Thyroid gland (tissue), 4 donors: ENCODE measurements at regions not wholly inside any gene's neighbourhood (a gene's known extent, or its start where the extent isn't known, plus 50 kb on each side); places are given as distances from the start of the nearest gene placed in this dataset.

Source experiments
- DNase-seq, 2 donors: peaks; one replicate each; pipeline ENCODE4 v3.0.0-alpha.2; 2019
- H3K27ac ChIP-seq, 3 donors: fragments of 200-600 bp; sonication (generic); 1 replicate in 2 of 3; 2 replicates in 1 of 3; pipeline ENCODE4 v1.5.1; 2016 to 2019; ENCODE audit warnings: mild to moderate bottlenecking in 1 of 3, moderate library complexity in 1 of 3
- H3K27me3 ChIP-seq: fragments of 200-600 bp; sonication (generic); one replicate; pipeline ENCODE4 v1.5.1; 2019
- H3K36me3 ChIP-seq, 2 donors: fragments of 200-600 bp; sonication (generic); one replicate each; pipeline ENCODE4 v1.5.1; 2016 to 2019
- H3K4me1 ChIP-seq, 2 donors: fragments of 200-600 bp; sonication (generic); one replicate each; pipeline ENCODE4 v1.5.1; 2017 to 2019
- H3K4me3 ChIP-seq, 3 donors: fragments of 200-600 bp; sonication (generic); replicated peaks in 1 of 3; 1 replicate in 2 of 3; 2 replicates in 1 of 3; pipeline ENCODE4 v1.5.1; 2016; ENCODE audit warnings: mild to moderate bottlenecking in 1 of 3
- H3K9me3 ChIP-seq: fragments of 200-600 bp; sonication (generic); one replicate; pipeline ENCODE4 v1.5.1; 2017
- POLR2A ChIP-seq, 2 donors: fragments of 450-650 bp; IDR thresholded peaks; one replicate each; pipeline ENCODE4 v1.6.1; 2017; ENCODE audit warnings: antibody characterized with exemption in 2 of 2, mild to moderate bottlenecking in 2 of 2, moderate library complexity in 1 of 2
- WGBS, 2 donors: methylation state at CpG; one replicate each; pipeline ENCODE4 v1.1.5; 2017; 5-methylcytosine and 5-hydroxymethylcytosine counted together
- intact Hi-C: fragments of 100-400 bp; cut with DNase I; formaldehyde crosslinking; loops from one replicate; pipeline ENCODE4 v1.15.1; 2023
- TF ChIP-seq, protein P1 (sequence below), 6 experiments: fragments of 200-600 bp in 3 of 6; fragments of 450-650 bp in 3 of 6; sonication (generic) in 3 of 6; IDR thresholded peaks; one replicate each; pipeline ENCODE4 v1.5.1; 2016 to 2019; ENCODE audit warnings: antibody characterized with exemption in 6 of 6, mild to moderate bottlenecking in 2 of 6, inconsistent platforms in 1 of 6, moderate library complexity in 1 of 6

DNA sequence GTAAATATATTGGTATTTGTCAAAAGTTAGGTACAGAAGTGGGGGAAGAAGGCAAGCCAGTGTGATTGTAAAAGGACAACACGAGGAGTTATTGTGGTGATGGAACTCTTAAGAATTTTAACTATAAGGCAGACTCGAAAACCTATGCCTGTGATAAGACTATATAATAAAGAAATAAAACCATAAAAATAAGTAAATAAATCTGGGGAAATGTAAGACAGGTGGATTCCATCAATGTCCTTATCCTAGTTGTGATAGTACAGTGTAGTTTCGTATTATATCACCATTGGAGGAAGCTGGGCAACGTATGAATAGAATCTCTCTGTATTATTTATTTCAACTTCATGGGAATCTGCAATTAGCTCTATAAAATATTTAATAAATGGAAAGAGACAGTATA lies 395.7 kb downstream of the CDC14C start:
- no peak for DNase-seq
- WGBS, 2 donors: 87 to 91% methylated on average over 4 of the region's 4 CpGs
- intact Hi-C loops: no loop called here
- Histone ChIP-seq H3K36me3 (no peaks in the 10 kb centered on the region), H3K4me1 (no peaks in the 10 kb centered on the region), H3K9me3 (no peaks in the 10 kb centered on the region), H3K27me3 (no peaks in the 10 kb centered on the region), H3K4me3 (no peak overlapping the region), H3K27ac (no peak overlapping the region)
- TF ChIP-seq, protein P1, sequence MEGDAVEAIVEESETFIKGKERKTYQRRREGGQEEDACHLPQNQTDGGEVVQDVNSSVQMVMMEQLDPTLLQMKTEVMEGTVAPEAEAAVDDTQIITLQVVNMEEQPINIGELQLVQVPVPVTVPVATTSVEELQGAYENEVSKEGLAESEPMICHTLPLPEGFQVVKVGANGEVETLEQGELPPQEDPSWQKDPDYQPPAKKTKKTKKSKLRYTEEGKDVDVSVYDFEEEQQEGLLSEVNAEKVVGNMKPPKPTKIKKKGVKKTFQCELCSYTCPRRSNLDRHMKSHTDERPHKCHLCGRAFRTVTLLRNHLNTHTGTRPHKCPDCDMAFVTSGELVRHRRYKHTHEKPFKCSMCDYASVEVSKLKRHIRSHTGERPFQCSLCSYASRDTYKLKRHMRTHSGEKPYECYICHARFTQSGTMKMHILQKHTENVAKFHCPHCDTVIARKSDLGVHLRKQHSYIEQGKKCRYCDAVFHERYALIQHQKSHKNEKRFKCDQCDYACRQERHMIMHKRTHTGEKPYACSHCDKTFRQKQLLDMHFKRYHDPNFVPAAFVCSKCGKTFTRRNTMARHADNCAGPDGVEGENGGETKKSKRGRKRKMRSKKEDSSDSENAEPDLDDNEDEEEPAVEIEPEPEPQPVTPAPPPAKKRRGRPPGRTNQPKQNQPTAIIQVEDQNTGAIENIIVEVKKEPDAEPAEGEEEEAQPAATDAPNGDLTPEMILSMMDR (IDR thresholded peaks at IDR 0.05): no peak

DNA sequence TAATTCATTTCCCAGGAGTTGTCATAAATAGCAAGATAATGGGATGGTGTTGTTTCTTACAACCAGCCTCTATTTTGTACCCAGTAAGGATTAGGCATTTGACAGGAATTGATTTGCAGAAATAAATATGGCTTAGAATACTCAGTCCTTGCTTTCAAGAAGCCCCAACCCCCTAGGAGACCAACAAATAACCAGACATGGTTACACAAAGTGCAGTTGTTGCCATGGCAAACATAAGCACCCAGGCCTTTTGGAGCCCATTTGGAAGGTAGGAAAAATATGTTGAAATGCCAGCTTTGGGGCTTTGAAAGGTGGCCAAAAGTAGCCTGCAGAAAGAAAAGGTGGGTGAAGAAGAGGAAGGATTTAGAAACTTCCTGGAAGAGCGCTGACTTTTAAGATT lies 397.5 kb downstream of the CDC14C start:
- Histone ChIP-seq H3K4me3 (no peak overlapping the region), H3K4me1 (no peaks in the 10 kb centered on the region), H3K9me3 (no peaks in the 10 kb centered on the region), H3K27ac (no peak overlapping the region), H3K36me3 (no peaks in the 10 kb centered on the region), H3K27me3 (no peaks in the 10 kb centered on the region)
- WGBS, 2 donors: 91 to 95% methylated on average over 1 of the region's 1 CpG
- intact Hi-C loops: no loop called here
- DNase-seq: no peak
- TF ChIP-seq POLR2A (IDR thresholded peaks at IDR 0.05): no peak
- TF ChIP-seq, protein P1 (IDR thresholded peaks at IDR 0.05): no peak

DNA sequence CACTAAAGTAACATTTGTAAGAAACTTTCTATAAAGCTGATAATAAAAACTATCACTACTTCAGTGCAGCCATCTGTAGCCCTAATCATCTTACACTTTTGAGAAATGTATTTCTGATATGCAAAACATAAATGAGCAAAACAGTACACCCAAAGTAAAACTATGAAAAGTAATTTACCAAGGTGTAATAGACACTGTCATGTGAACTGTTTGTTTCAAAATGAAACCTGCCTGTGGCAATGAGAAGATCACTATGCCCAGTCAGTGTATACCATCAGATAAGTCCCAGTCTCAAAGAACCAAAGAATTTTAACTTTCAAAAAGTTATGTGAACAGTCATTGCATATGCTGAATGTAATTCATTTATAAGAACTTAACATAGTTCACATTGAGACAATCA lies 398.1 kb downstream of the CDC14C start:
- Histone ChIP-seq H3K27ac (no peak overlapping the region), H3K27me3 (no peaks in the 10 kb centered on the region), H3K4me1 (no peaks in the 10 kb centered on the region), H3K4me3 (no peak overlapping the region), H3K36me3 (no peaks in the 10 kb centered on the region), H3K9me3 (no peaks in the 10 kb centered on the region)
- TF ChIP-seq POLR2A (IDR thresholded peaks at IDR 0.05): no peak
- TF ChIP-seq, protein P1 (IDR thresholded peaks at IDR 0.05): no peak
- intact Hi-C loops: no loop called here
- DNase-seq: no peak

DNA sequence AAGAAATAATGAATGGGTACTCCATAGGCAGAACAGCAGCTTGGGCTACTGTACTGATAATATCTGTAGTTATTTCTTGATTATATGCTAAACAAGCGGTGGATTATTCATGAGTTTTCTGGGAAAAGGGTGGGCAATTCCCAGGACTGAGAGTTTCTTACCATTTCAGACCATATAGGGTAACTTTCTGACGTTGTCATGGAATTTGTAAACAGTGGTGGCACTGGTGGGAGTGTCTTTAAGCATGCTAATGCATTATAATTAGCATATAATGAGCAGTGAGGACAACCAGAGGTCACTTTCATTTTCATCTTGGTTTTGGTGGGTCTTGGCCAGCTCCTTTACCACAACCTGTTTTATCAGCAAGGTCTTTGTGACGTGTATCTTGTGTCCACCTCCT lies 399.7 kb downstream of the CDC14C start:
- WGBS, 2 donors: 78 to 85% methylated on average over 3 of the region's 3 CpGs
- intact Hi-C loops: no loop called here

DNA sequence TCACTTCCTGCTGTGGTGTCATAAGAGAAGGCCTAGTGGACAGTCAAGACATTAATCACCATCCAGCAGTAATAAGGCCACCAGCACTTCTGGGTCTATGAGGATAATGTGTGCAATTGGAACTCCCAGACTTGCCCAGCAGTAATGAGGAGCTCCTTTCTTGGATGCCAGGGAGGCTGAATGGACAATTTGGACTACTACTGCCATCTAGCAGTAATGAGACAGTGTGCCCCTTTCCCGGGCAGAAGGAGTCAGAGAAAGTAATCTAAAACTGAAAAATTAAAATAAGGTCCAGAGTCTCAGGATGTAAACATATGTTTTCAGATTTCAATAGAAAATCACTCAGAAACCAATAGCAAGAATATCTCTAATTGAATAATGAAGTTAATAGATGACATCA lies 400.4 kb downstream of the CDC14C start:
- no peak for DNase-seq
- Histone ChIP-seq H3K27me3 (no peaks in the 10 kb centered on the region), H3K4me1 (no peaks in the 10 kb centered on the region), H3K27ac (no peak overlapping the region), H3K9me3 (no peaks in the 10 kb centered on the region), H3K36me3 (no peaks in the 10 kb centered on the region), H3K4me3 (no peak overlapping the region)
- intact Hi-C loops: no loop called here
- TF ChIP-seq POLR2A (IDR thresholded peaks at IDR 0.05): no peak
- TF ChIP-seq, protein P1 (IDR thresholded peaks at IDR 0.05): no peak
- 64 to 66% methylated on average over 1 of the region's 1 CpG for WGBS, 2 donors

More for the DNA sequence above, 399.7 kb downstream of the CDC14C start:
- TF ChIP-seq POLR2A (IDR thresholded peaks at IDR 0.05): no peak
- TF ChIP-seq, protein P1 (IDR thresholded peaks at IDR 0.05): no peak
- H3K4me3 ChIP-seq: no peak overlapping the region
- no peak for DNase-seq
- no peaks in the 10 kb centered on the region for H3K27me3 ChIP-seq
- no peaks in the 10 kb centered on the region for H3K9me3 ChIP-seq
- no peaks in the 10 kb centered on the region for H3K36me3 ChIP-seq
- no peaks in the 10 kb centered on the region for H3K4me1 ChIP-seq
- H3K27ac ChIP-seq: no peak overlapping the region
